ENCODE measurements at regions not wholly inside any gene's neighbourhood (a gene's known extent, or its start where the extent isn't known, plus 50 kb on each side); places are given as distances from the start of the nearest gene placed in this dataset.

- no peaks in the 10 kb centered on the region for H3K36me3 ChIP-seq
- TF ChIP-seq, protein P1, sequence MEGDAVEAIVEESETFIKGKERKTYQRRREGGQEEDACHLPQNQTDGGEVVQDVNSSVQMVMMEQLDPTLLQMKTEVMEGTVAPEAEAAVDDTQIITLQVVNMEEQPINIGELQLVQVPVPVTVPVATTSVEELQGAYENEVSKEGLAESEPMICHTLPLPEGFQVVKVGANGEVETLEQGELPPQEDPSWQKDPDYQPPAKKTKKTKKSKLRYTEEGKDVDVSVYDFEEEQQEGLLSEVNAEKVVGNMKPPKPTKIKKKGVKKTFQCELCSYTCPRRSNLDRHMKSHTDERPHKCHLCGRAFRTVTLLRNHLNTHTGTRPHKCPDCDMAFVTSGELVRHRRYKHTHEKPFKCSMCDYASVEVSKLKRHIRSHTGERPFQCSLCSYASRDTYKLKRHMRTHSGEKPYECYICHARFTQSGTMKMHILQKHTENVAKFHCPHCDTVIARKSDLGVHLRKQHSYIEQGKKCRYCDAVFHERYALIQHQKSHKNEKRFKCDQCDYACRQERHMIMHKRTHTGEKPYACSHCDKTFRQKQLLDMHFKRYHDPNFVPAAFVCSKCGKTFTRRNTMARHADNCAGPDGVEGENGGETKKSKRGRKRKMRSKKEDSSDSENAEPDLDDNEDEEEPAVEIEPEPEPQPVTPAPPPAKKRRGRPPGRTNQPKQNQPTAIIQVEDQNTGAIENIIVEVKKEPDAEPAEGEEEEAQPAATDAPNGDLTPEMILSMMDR (IDR thresholded peaks at IDR 0.05), result no peak
- H3K27ac ChIP-seq, result no peak overlapping the region
- peaks cover 8 to 32% of the 10 kb centered on the region in 2 donors for H3K4me1 ChIP-seq (ENCODE audit: control insufficient read depth in 1 of 2, low read depth in 2 of 2)
- DNase-seq (ENCODE audit: low spot score) (no peak), ATAC-seq (ENCODE audit: insufficient number of reproducible peaks, low FRiP score, low read depth) (no peak)
- no peaks in the 10 kb centered on the region for H3K9me3 ChIP-seq
- H3K27me3 ChIP-seq (replicated peaks; ENCODE audit: insufficient read depth), result no peaks in the 10 kb centered on the region
- no peak overlapping the region for H3K4me3 ChIP-seq
Measured at GRCh38 chr5:74409166-74409706, 231.3 kb downstream of the ENC1 start.

DNA sequence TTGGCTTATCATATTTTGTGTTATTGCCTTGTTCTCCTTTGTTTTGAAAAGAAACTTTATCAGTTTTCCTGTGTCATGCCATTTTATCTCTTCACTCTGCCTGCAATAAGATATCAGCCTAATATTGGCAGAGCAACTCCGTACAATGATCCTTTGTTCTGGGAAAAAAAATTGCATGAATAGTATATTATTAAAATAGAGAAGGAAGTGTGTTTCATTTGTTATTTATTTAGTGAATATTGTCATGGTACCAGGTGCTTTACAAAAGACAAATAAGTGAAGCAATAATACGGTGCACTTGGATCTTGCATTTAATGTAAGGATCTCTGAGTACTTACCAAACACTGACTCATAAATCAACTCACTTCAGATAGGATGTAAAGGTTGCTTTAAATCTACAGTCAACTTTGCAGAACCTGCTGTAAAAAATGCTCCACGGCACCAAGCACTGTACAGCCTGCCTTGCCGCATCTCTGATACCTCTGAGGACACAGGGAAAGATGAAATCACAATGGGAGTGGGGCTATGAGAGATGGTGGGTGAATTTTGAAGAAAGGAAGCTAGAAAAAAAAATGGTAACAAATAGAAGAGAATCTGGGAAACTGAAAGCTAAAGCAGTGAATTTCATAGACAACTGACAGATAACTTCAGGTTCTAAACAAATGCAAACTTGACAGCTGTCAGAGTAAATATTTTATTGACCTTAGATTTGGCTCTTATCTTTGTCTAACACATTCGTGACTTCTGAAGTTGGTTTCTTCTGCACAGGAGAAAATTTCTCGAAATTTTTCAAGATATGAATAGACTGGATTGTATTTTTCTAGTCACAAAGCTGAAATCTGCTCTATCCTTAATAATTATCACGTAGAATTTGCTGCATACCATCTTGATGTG, 232.1 kb downstream of the ENC1 start:
- ATAC-seq (ENCODE audit: insufficient number of reproducible peaks, low FRiP score, low read depth) (no peak), DNase-seq (ENCODE audit: low spot score) (no peak)
- H3K4me1 ChIP-seq (ENCODE audit: control insufficient read depth in 1 of 2, low read depth in 2 of 2), result peaks cover 8 to 34% of the 10 kb centered on the region in 2 donors
- H3K27ac ChIP-seq, result no peak overlapping the region
- H3K36me3 ChIP-seq, result no peaks in the 10 kb centered on the region
- no peaks in the 10 kb centered on the region for H3K27me3 ChIP-seq (replicated peaks; ENCODE audit: insufficient read depth)
- no peak overlapping the region for H3K4me3 ChIP-seq
- no peaks in the 10 kb centered on the region for H3K9me3 ChIP-seq
- TF ChIP-seq, protein P1 (IDR thresholded peaks at IDR 0.05), result no peak

GRCh38 chr5:74407701-74408100, 232.8 kb downstream of the ENC1 start:
- DNase-seq (ENCODE audit: low spot score) (no peak), ATAC-seq (ENCODE audit: insufficient number of reproducible peaks, low FRiP score, low read depth) (no peak)
- no peaks in the 10 kb centered on the region for H3K36me3 ChIP-seq
- no peak overlapping the region for H3K27ac ChIP-seq
- no peak overlapping the region for H3K4me3 ChIP-seq
- no peaks in the 10 kb centered on the region for H3K9me3 ChIP-seq
- TF ChIP-seq, protein P1 (IDR thresholded peaks at IDR 0.05), result no peak
- peaks cover 8 to 34% of the 10 kb centered on the region in 2 donors for H3K4me1 ChIP-seq (ENCODE audit: control insufficient read depth in 1 of 2, low read depth in 2 of 2)
- H3K27me3 ChIP-seq (replicated peaks; ENCODE audit: insufficient read depth), result no peaks in the 10 kb centered on the region

- Histone ChIP-seq H3K27ac (no peak overlapping the region), H3K4me1 (ENCODE audit: control insufficient read depth in 1 of 2, low read depth in 2 of 2) (peaks cover 8 to 34% of the 10 kb centered on the region in 2 donors), H3K9me3 (no peaks in the 10 kb centered on the region), H3K4me3 (no peak overlapping the region), H3K27me3 (replicated peaks; ENCODE audit: insufficient read depth) (no peaks in the 10 kb centered on the region), H3K36me3 (no peaks in the 10 kb centered on the region)
- no peak for DNase-seq (ENCODE audit: low spot score)
- TF ChIP-seq, protein P1 (IDR thresholded peaks at IDR 0.05), result no peak
- ATAC-seq (ENCODE audit: insufficient number of reproducible peaks, low FRiP score, low read depth), result no peak
Measured at GRCh38 chr5:74406844-74407243, 233.7 kb downstream of the ENC1 start.

DNA sequence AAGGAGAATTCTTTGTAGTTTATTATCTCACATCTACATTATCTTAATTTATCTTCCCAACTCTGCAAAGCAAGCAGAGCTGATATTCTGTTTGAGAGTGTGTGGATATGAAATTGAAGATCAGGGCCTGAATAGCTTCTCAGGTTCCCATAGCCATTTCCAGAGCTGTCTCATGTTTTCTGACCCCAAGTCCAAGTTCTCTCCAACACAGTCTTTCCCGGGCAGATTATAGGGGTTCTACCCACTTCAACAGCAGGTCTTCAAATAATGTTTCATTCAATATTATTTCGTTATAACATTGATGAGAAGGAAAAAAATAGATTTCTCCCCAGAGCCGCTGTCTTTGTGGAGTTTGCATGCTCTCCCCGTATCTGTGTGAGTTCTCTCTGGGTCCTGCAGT, 234.9 kb downstream of the ENC1 start:
- no peak for ATAC-seq (ENCODE audit: insufficient number of reproducible peaks, low FRiP score, low read depth)
- DNase-seq (ENCODE audit: low spot score), result no peak
- Histone ChIP-seq H3K4me1 (ENCODE audit: control insufficient read depth in 1 of 2, low read depth in 2 of 2) (peaks cover 8 to 34% of the 10 kb centered on the region in 2 donors), H3K27ac (no peak overlapping the region), H3K27me3 (replicated peaks; ENCODE audit: insufficient read depth) (no peaks in the 10 kb centered on the region), H3K9me3 (no peaks in the 10 kb centered on the region), H3K36me3 (no peaks in the 10 kb centered on the region), H3K4me3 (no peak overlapping the region)
- TF ChIP-seq, protein P1 (IDR thresholded peaks at IDR 0.05), result no peak

Data from thoracic aorta (tissue), 2 donors.